ENCODE measurements at regions not wholly inside any gene's neighbourhood (a gene's known extent, or its start where the extent isn't known, plus 50 kb on each side); places are given as distances from the start of the nearest gene placed in this dataset.
A peak's percentile ranks its signal among the peaks of the same experiment; 100 is the strongest.

GRCh38 chr4:138400066-138400465 lies 157.9 kb upstream of the SLC7A11 start:
- peaks cover 0 to 4% (median 0%) of the 10 kb centered on the region in 3 donors for H3K27me3 Mint-ChIP-seq (ENCODE audit: low read depth in 3 of 3)
- no peak overlapping the region for H3K4me3 Mint-ChIP-seq
- H3K9me3 ChIP-seq (replicated peaks in 1 of 2; ENCODE audit: control insufficient read depth in 1 of 2, insufficient read depth in 1 of 2, low read length in 2 of 2) = no peaks in the 10 kb centered on the region
- peaks cover 18% of the 10 kb centered on the region for H3K4me1 Mint-ChIP-seq
- no peaks in the 10 kb centered on the region for H3K36me3 Mint-ChIP-seq
- H3K27ac Mint-ChIP-seq = no peak overlapping the region
- peaks cover 11 to 14% of the 10 kb centered on the region in 2 donors for H3K4me1 ChIP-seq (ENCODE audit: control insufficient read depth in 1 of 2, insufficient read depth in 2 of 2, low read length in 2 of 2)
- no peak overlapping the region for H3K4me3 ChIP-seq (replicated peaks in 1 of 3; ENCODE audit: low read depth in 2 of 3, low read length in 3 of 3)
- H2AFZ ChIP-seq (ENCODE audit: insufficient read depth, low read depth, low read length, poor library complexity, severe bottlenecking) = no peak overlapping the region
- no peaks in the 10 kb centered on the region for H4K20me1 ChIP-seq (ENCODE audit: insufficient read depth, low read length)
- no peaks in the 10 kb centered on the region for H3K79me2 ChIP-seq (ENCODE audit: insufficient read depth, low read length)
- intact Hi-C loops (cut with micrococcal nuclease) = loop anchor here in 1 of 2 donors (10.0 kb wide), 1 partner anchor 155 kb away; the partner anchor contains the start of gene SLC7A11
- no peak for DNase-seq
- H3K4me2 ChIP-seq (replicated peaks; ENCODE audit: extremely low read depth, low read length, poor library complexity, severe bottlenecking) = no peak overlapping the region
- H3K27ac ChIP-seq (ENCODE audit: low read depth in 1 of 2, low read length in 2 of 2) = no peak overlapping the region
- no peaks in the 10 kb centered on the region for H3K27me3 ChIP-seq (ENCODE audit: control insufficient read depth in 2 of 2, insufficient read depth in 2 of 2, low read length in 2 of 2)
- H3K36me3 ChIP-seq (replicated peaks in 1 of 2; ENCODE audit: control insufficient read depth in 1 of 2, insufficient read depth in 2 of 2, low read length in 2 of 2) = no peaks in the 10 kb centered on the region
- peaks cover 4 to 6% (median 4%) of the 10 kb centered on the region in 7 donors for H3K9me3 Mint-ChIP-seq
- TF ChIP-seq CTCF (IDR thresholded peaks at IDR 0.05) = no peak
- H3K9ac ChIP-seq (ENCODE audit: insufficient read depth, low read length, poor library complexity, severe bottlenecking) = no peak overlapping the region

GRCh38 chr4:138399081-138399480 lies 156.9 kb upstream of the SLC7A11 start:
- H3K4me2 ChIP-seq (replicated peaks; ENCODE audit: extremely low read depth, low read length, poor library complexity, severe bottlenecking) = no peak overlapping the region
- H3K27me3 ChIP-seq (ENCODE audit: control insufficient read depth in 2 of 2, insufficient read depth in 2 of 2, low read length in 2 of 2) = no peaks in the 10 kb centered on the region
- no peaks in the 10 kb centered on the region for H3K9me3 ChIP-seq (replicated peaks in 1 of 2; ENCODE audit: control insufficient read depth in 1 of 2, insufficient read depth in 1 of 2, low read length in 2 of 2)
- Mint-ChIP-seq H3K4me3 (no peak overlapping the region), H3K27ac (no peak overlapping the region), H3K27me3 (ENCODE audit: low read depth in 3 of 3) (peaks cover 0 to 4% (median 2%) of the 10 kb centered on the region in 3 donors), H3K36me3 (no peaks in the 10 kb centered on the region), H3K4me1 (peaks cover 14% of the 10 kb centered on the region), H3K9me3 (peaks cover 4 to 6% (median 4%) of the 10 kb centered on the region in 7 donors)
- no peaks in the 10 kb centered on the region for H4K20me1 ChIP-seq (ENCODE audit: insufficient read depth, low read length)
- H2AFZ ChIP-seq (ENCODE audit: insufficient read depth, low read depth, low read length, poor library complexity, severe bottlenecking) = no peak overlapping the region
- no peak overlapping the region for H3K4me3 ChIP-seq (replicated peaks in 1 of 3; ENCODE audit: low read depth in 2 of 3, low read length in 3 of 3)
- no peak overlapping the region for H3K9ac ChIP-seq (ENCODE audit: insufficient read depth, low read length, poor library complexity, severe bottlenecking)
- no peaks in the 10 kb centered on the region for H3K79me2 ChIP-seq (ENCODE audit: insufficient read depth, low read length)
- H3K27ac ChIP-seq (ENCODE audit: low read depth in 1 of 2, low read length in 2 of 2) = no peak overlapping the region
- no peaks in the 10 kb centered on the region for H3K36me3 ChIP-seq (replicated peaks in 1 of 2; ENCODE audit: control insufficient read depth in 1 of 2, insufficient read depth in 2 of 2, low read length in 2 of 2)
- peak in 1 of 3 donors; percentile 56 for DNase-seq
- peaks cover 1 to 6% of the 10 kb centered on the region in 2 donors for H3K4me1 ChIP-seq (ENCODE audit: control insufficient read depth in 1 of 2, insufficient read depth in 2 of 2, low read length in 2 of 2)
- intact Hi-C loops (cut with micrococcal nuclease) = loop anchor here in 1 of 2 donors (10.0 kb wide), 1 partner anchor 556 kb away; no protein-coding TSS in a partner anchor
- TF ChIP-seq CTCF (IDR thresholded peaks at IDR 0.05) = no peak

Measured in CD14-positive monocyte (primary cell).